ENCODE measurements at regions not wholly inside any gene's neighbourhood (a gene's known extent, or its start where the extent isn't known, plus 50 kb on each side); places are given as distances from the start of the nearest gene placed in this dataset.

GRCh38 chr15:54962637-54963036 is 234.1 kb downstream of the RSL24D1 start:
- no peak overlapping the region for H3K4me2 ChIP-seq (ENCODE audit: low read length)
- CTCF ChIA-PET = no interaction called here
- no peaks in the 10 kb centered on the region for H3K4me1 ChIP-seq (ENCODE audit: control insufficient read depth in 1 of 2, insufficient read depth in 2 of 2, low read length in 2 of 2)
- no peak for TF ChIP-seq FOSL1 (IDR thresholded peaks at IDR 0.05; ENCODE audit: low read depth)
- TF ChIP-seq CBX3 (IDR thresholded peaks at IDR 0.05; ENCODE audit: low read depth) = no peak
- no peak for TF ChIP-seq REST (IDR thresholded peaks at IDR 0.05; ENCODE audit: low read depth)
- no peak for TF ChIP-seq POLR2AphosphoS5 (IDR thresholded peaks at IDR 0.05; ENCODE audit: low read depth, low read length)
- no peak for TF ChIP-seq YY1 (IDR thresholded peaks at IDR 0.05; ENCODE audit: extremely low read depth, insufficient replicate concordance, low read depth, low read length)
- no peak overlapping the region for H3K27ac ChIP-seq (ENCODE audit: low read depth, low read length)
- H3K4me3 ChIP-seq (replicated peaks in 1 of 2; ENCODE audit: low read depth in 1 of 2, low read length in 2 of 2) = no peak overlapping the region
- H3K79me2 ChIP-seq (ENCODE audit: insufficient read depth, low read length) = no peaks in the 10 kb centered on the region
- peaks cover 0 to 3% of the 10 kb centered on the region in 2 experiments; a peak in 2 of 4 replicates for H3K9me3 ChIP-seq (ENCODE audit: control insufficient read depth in 1 of 2, insufficient read depth in 1 of 2, low read depth in 1 of 2, low read length in 2 of 2)
- BruUV-seq (replicated peaks) = no TSS peak
- DNase-seq (ENCODE audit: low read depth, low spot score) = no peak
- intact Hi-C loops (cut with micrococcal nuclease) = no loop called here
- POLR2A ChIA-PET = no interaction called here
- no peaks in the 10 kb centered on the region for H4K20me1 ChIP-seq (ENCODE audit: insufficient read depth)
- no peak for ATAC-seq
- no peak overlapping the region for H3K9ac ChIP-seq (ENCODE audit: low read length)
- H3K36me3 ChIP-seq (ENCODE audit: control insufficient read depth in 1 of 2, insufficient read depth in 2 of 2, low read length in 2 of 2) = no peaks in the 10 kb centered on the region
- H3K27me3 ChIP-seq (ENCODE audit: insufficient read depth, low read length) = no peaks in the 10 kb centered on the region
- no peak overlapping the region for H2AFZ ChIP-seq (ENCODE audit: low read depth, low read length, poor library complexity, severe bottlenecking)
- RAD21 ChIA-PET (ENCODE audit: low non-redundant PET in 1 of 2, low total read pairs in 2 of 2, uncharacterized antibody in 2 of 2, unreplicated experiment in 2 of 2) = no interaction called here
- no peaks in the 10 kb centered on the region for H3K9me2 ChIP-seq (ENCODE audit: insufficient read depth)

- no peak overlapping the region for H3K9ac ChIP-seq (ENCODE audit: low read length)
- intact Hi-C loops (cut with micrococcal nuclease) = no loop called here
- ChIA-PET POLR2A (no interaction called here), CTCF (no interaction called here), RAD21 (ENCODE audit: low non-redundant PET in 1 of 2, low total read pairs in 2 of 2, uncharacterized antibody in 2 of 2, unreplicated experiment in 2 of 2) (no interaction called here)
- H3K4me2 ChIP-seq (ENCODE audit: low read length) = no peak overlapping the region
- BruUV-seq (replicated peaks) = no TSS peak
- no peaks in the 10 kb centered on the region for H3K27me3 ChIP-seq (ENCODE audit: insufficient read depth, low read length)
- no peak for ATAC-seq
- H3K4me3 ChIP-seq (replicated peaks in 1 of 2; ENCODE audit: low read depth in 1 of 2, low read length in 2 of 2) = no peak overlapping the region
- no peaks in the 10 kb centered on the region for H4K20me1 ChIP-seq (ENCODE audit: insufficient read depth)
- H3K9me3 ChIP-seq (ENCODE audit: control insufficient read depth in 1 of 2, insufficient read depth in 1 of 2, low read depth in 1 of 2, low read length in 2 of 2) = no peaks in the 10 kb centered on the region; a peak in 2 of 4 replicates
- H3K79me2 ChIP-seq (ENCODE audit: insufficient read depth, low read length) = no peaks in the 10 kb centered on the region
- no peak for DNase-seq (ENCODE audit: low read depth, low spot score)
- no peaks in the 10 kb centered on the region for H3K36me3 ChIP-seq (ENCODE audit: control insufficient read depth in 1 of 2, insufficient read depth in 2 of 2, low read length in 2 of 2)
- no peaks in the 10 kb centered on the region for H3K4me1 ChIP-seq (ENCODE audit: control insufficient read depth in 1 of 2, insufficient read depth in 2 of 2, low read length in 2 of 2)
- no peak for TF ChIP-seq ZBTB33 (IDR thresholded peaks at IDR 0.05; ENCODE audit: extremely low read depth, insufficient replicate concordance, low read length)
- no peak for TF ChIP-seq FOSL1 (IDR thresholded peaks at IDR 0.05; ENCODE audit: low read depth)
- no peak for TF ChIP-seq EZH2 (IDR thresholded peaks at IDR 0.05)
- no peak for TF ChIP-seq CEBPB (IDR thresholded peaks at IDR 0.05; ENCODE audit: low read depth)
- TF ChIP-seq CTCF (IDR thresholded peaks at IDR 0.05 in 2 of 3, conservative IDR thresholded peaks at IDR 0.05 in 1 of 3; ENCODE audit: borderline replicate concordance in 1 of 3, insufficient read depth in 1 of 3, low read depth in 2 of 3, low read length in 2 of 3) = no peak
- TF ChIP-seq EGR1 (IDR thresholded peaks at IDR 0.05; ENCODE audit: low read depth) = no peak
- TF ChIP-seq ZFX (IDR thresholded peaks at IDR 0.05) = no peak
- TF ChIP-seq, protein P1, sequence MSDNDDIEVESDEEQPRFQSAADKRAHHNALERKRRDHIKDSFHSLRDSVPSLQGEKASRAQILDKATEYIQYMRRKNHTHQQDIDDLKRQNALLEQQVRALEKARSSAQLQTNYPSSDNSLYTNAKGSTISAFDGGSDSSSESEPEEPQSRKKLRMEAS (IDR thresholded peaks at IDR 0.05) = no peak
- no peak overlapping the region for H2AFZ ChIP-seq (ENCODE audit: low read depth, low read length, poor library complexity, severe bottlenecking)
- no peaks in the 10 kb centered on the region for H3K9me2 ChIP-seq (ENCODE audit: insufficient read depth)
- H3K27ac ChIP-seq (ENCODE audit: low read depth, low read length) = no peak overlapping the region
These were observed 236.5 kb downstream of the RSL24D1 start for GRCh38 chr15:54960266-54960665.

Measured in HCT116 (cell line).